ENCODE measurements at regions not wholly inside any gene's neighbourhood (a gene's known extent, or its start where the extent isn't known, plus 50 kb on each side); places are given as distances from the start of the nearest gene placed in this dataset.

DNA sequence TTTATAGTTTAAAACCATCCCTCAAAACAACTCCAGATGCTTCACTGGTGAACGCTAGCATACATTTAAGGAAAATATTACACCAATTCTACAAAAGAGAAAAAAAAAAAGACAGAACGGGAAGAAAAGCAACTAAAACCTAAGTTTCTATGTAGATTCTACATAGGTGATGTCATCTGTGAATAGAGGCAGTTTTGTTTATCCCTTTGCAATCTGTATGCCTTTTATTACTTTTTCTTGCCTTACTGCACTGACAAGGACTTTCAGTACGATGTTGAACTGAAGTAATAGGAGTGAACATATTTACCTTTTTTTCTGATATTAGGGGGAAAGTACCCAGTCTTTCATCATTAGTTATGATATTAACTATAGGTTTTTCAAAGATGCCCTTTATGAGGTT lies 101.7 kb upstream of the HAO2 start:
- TF ChIP-seq, protein P1, sequence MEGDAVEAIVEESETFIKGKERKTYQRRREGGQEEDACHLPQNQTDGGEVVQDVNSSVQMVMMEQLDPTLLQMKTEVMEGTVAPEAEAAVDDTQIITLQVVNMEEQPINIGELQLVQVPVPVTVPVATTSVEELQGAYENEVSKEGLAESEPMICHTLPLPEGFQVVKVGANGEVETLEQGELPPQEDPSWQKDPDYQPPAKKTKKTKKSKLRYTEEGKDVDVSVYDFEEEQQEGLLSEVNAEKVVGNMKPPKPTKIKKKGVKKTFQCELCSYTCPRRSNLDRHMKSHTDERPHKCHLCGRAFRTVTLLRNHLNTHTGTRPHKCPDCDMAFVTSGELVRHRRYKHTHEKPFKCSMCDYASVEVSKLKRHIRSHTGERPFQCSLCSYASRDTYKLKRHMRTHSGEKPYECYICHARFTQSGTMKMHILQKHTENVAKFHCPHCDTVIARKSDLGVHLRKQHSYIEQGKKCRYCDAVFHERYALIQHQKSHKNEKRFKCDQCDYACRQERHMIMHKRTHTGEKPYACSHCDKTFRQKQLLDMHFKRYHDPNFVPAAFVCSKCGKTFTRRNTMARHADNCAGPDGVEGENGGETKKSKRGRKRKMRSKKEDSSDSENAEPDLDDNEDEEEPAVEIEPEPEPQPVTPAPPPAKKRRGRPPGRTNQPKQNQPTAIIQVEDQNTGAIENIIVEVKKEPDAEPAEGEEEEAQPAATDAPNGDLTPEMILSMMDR (conservative IDR thresholded peaks at IDR 0.05), result no peak
- TF ChIP-seq EZH2 (IDR thresholded peaks at IDR 0.05; ENCODE audit: low read depth), result no peak

All from PC-9 (cell line).